Sigmoid colon (tissue), 6 donors: ENCODE measurements at regions not wholly inside any gene's neighbourhood (a gene's known extent, or its start where the extent isn't known, plus 50 kb on each side); places are given as distances from the start of the nearest gene placed in this dataset.

ENCODE experiments used
- DNase-seq: peaks from one replicate; pipeline ENCODE4 v3.0.0-alpha.2; 2019
- H3K27ac ChIP-seq, 4 donors: fragments of 200-600 bp; sonication (generic); one replicate each; pipeline ENCODE4 v1.5.1; 2016 to 2019; ENCODE audit warnings: mild to moderate bottlenecking in 1 of 4
- H3K27me3 ChIP-seq, 3 donors: fragments of 200-600 bp; sonication (generic); one replicate each; pipeline ENCODE4 v1.5.1; 2019; ENCODE audit warnings: mild to moderate bottlenecking in 1 of 3
- H3K36me3 ChIP-seq, 4 donors: fragments of 200-600 bp; sonication (generic); one replicate each; pipeline ENCODE4 v1.5.1; 2016 to 2019
- H3K4me1 ChIP-seq, 4 donors: fragments of 200-600 bp; sonication (generic); one replicate each; pipeline ENCODE4 v1.5.1; 2017 to 2019
- H3K4me3 ChIP-seq, 4 donors: fragments of 200-600 bp; sonication (generic); one replicate each; pipeline ENCODE4 v1.5.1; 2017 to 2019; ENCODE audit warnings: mild to moderate bottlenecking in 2 of 4, moderate library complexity in 1 of 4
- H3K9me3 ChIP-seq, 4 donors: fragments of 200-600 bp in 3 of 4; sonication (generic) in 3 of 4; one replicate each; pipeline versions ENCODE4 v1.5.1 to v1.6.1; 2013 to 2019
- EP300 ChIP-seq, 4 donors: sonication (generic); formaldehyde crosslinking; IDR thresholded peaks; one replicate each; pipeline ENCODE4 v1.6.1; 2017; ENCODE audit warnings: antibody characterized with exemption in 4 of 4
- POLR2A ChIP-seq, 2 donors: fragments of 450-650 bp; IDR thresholded peaks; one replicate each; pipeline ENCODE4 v1.6.1; 2016; ENCODE audit warnings: antibody characterized with exemption in 2 of 2, mild to moderate bottlenecking in 2 of 2, moderate library complexity in 2 of 2
- POLR2AphosphoS5 ChIP-seq, 4 donors: sonication (generic); formaldehyde crosslinking; IDR thresholded peaks; one replicate each; pipeline ENCODE4 v1.6.1; 2017; ENCODE audit warnings: antibody characterized with exemption in 4 of 4
- WGBS, 2 donors: extraction: QIAGEN DNeasy Blood & Tissue Kit; methylation state at CpG; one replicate each; pipeline ENCODE4 v1.1.7; 2013; 5-methylcytosine and 5-hydroxymethylcytosine counted together
- intact Hi-C: fragments of 100-400 bp; cut with DNase I; formaldehyde crosslinking; loops from one replicate; pipeline ENCODE4 v1.15.1; 2023
- TF ChIP-seq, protein P1 (sequence below), 4 experiments: fragments of 450-650 bp in 3 of 4; fragments of 200-600 bp in 1 of 4; IDR thresholded peaks; one replicate each; pipeline ENCODE4 v1.5.1; 2016 to 2019; ENCODE audit warnings: antibody characterized with exemption in 4 of 4, mild to moderate bottlenecking in 3 of 4, moderate library complexity in 2 of 4
- donor health status: healthy with polysubstance abuse.
- donor health status: healthy.

DNA sequence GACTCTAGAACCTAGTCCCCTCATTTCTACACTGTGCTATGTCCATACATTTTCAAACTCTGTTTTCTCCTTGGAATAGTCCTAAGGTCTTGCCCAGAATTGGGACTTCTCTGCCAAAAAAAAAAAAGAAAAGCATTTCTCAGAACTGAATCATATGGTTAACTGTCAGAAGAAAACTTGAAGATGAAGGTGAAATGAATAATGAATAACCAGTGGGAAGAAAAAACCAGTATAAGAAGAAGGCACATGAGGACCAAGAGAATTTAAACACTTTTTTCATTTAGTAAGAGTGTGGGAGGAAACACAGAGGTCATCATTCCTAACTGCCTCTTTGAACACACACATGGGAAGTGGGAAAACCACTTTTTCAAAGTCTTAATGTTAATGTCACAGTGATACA lies 197.7 kb downstream of the PRELID2 start:
- Histone ChIP-seq H3K27ac (no peak overlapping the region), H3K9me3 (no peaks in the 10 kb centered on the region), H3K27me3 (no peaks in the 10 kb centered on the region), H3K36me3 (no peaks in the 10 kb centered on the region), H3K4me3 (no peak overlapping the region), H3K4me1 (no peaks in the 10 kb centered on the region)
- intact Hi-C loops: no loop called here
- TF ChIP-seq, protein P1, sequence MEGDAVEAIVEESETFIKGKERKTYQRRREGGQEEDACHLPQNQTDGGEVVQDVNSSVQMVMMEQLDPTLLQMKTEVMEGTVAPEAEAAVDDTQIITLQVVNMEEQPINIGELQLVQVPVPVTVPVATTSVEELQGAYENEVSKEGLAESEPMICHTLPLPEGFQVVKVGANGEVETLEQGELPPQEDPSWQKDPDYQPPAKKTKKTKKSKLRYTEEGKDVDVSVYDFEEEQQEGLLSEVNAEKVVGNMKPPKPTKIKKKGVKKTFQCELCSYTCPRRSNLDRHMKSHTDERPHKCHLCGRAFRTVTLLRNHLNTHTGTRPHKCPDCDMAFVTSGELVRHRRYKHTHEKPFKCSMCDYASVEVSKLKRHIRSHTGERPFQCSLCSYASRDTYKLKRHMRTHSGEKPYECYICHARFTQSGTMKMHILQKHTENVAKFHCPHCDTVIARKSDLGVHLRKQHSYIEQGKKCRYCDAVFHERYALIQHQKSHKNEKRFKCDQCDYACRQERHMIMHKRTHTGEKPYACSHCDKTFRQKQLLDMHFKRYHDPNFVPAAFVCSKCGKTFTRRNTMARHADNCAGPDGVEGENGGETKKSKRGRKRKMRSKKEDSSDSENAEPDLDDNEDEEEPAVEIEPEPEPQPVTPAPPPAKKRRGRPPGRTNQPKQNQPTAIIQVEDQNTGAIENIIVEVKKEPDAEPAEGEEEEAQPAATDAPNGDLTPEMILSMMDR (IDR thresholded peaks at IDR 0.05): no peak
- TF ChIP-seq POLR2AphosphoS5 (IDR thresholded peaks at IDR 0.05): no peak
- TF ChIP-seq POLR2A (IDR thresholded peaks at IDR 0.05): no peak
- no peak for TF ChIP-seq EP300 (IDR thresholded peaks at IDR 0.05)
- DNase-seq: no peak

- TF ChIP-seq POLR2A (IDR thresholded peaks at IDR 0.05) (no peak), EP300 (IDR thresholded peaks at IDR 0.05) (no peak), POLR2AphosphoS5 (IDR thresholded peaks at IDR 0.05) (no peak)
- no peak overlapping the region for H3K4me3 ChIP-seq
These were observed 198.8 kb downstream of the PRELID2 start for GRCh38 chr5:145636371-145636770.

GRCh38 chr5:145633474-145633873 lies 201.7 kb downstream of the PRELID2 start:
- Histone ChIP-seq H3K4me1 (no peaks in the 10 kb centered on the region), H3K36me3 (no peaks in the 10 kb centered on the region), H3K9me3 (no peaks in the 10 kb centered on the region), H3K4me3 (no peak overlapping the region), H3K27me3 (no peaks in the 10 kb centered on the region), H3K27ac (no peak overlapping the region)
- TF ChIP-seq POLR2A (IDR thresholded peaks at IDR 0.05) (no peak), POLR2AphosphoS5 (IDR thresholded peaks at IDR 0.05) (no peak), EP300 (IDR thresholded peaks at IDR 0.05) (no peak)
- TF ChIP-seq, protein P1 (IDR thresholded peaks at IDR 0.05): no peak
- 92 to 93% methylated on average over 3 of the region's 3 CpGs for WGBS, 2 donors
- intact Hi-C loops: no loop called here
- DNase-seq: no peak

More at GRCh38 chr5:145636371-145636770, 198.8 kb downstream of the PRELID2 start:
- H3K4me1 ChIP-seq: no peaks in the 10 kb centered on the region
- intact Hi-C loops: no loop called here
- no peak for DNase-seq
- no peaks in the 10 kb centered on the region for H3K27me3 ChIP-seq
- no peak overlapping the region for H3K27ac ChIP-seq
- no peaks in the 10 kb centered on the region for H3K9me3 ChIP-seq
- no peaks in the 10 kb centered on the region for H3K36me3 ChIP-seq

- no peaks in the 10 kb centered on the region for H3K9me3 ChIP-seq
- no peak overlapping the region for H3K27ac ChIP-seq
- H3K4me1 ChIP-seq: no peaks in the 10 kb centered on the region
- H3K4me3 ChIP-seq: no peak overlapping the region
- TF ChIP-seq, protein P1 (IDR thresholded peaks at IDR 0.05): no peak
- TF ChIP-seq POLR2A (IDR thresholded peaks at IDR 0.05) (no peak), POLR2AphosphoS5 (IDR thresholded peaks at IDR 0.05) (no peak), EP300 (IDR thresholded peaks at IDR 0.05) (no peak)
- no peak for DNase-seq
- H3K36me3 ChIP-seq: no peaks in the 10 kb centered on the region
- WGBS, 2 donors: 79 to 86% methylated on average over 1 of the region's 1 CpG
- H3K27me3 ChIP-seq: no peaks in the 10 kb centered on the region
- intact Hi-C loops: no loop called here
These were observed 202.4 kb downstream of the PRELID2 start for GRCh38 chr5:145632701-145633100.

DNA sequence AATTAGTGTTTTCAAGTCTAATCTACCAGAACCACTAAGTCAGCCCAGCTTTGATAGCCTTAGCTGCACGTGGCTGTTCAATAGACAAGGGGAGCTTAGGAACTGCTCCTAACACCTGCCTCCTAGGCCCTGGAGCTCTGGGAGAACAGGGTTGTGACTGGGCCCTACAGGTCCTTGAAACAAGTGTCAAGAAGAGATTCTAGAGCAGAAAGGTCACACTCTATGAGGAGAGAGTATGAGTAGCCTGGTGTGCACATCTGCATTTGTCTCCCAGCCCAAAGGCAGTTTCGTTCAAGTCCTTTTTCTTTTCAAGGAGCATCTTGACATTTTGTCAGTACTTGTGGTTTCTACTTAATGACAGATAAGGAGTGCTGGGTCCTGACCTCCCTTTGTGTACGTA lies 206.1 kb downstream of the PRELID2 start:
- 80 to 82% methylated on average over 3 of the region's 3 CpGs for WGBS, 2 donors
- Histone ChIP-seq H3K27me3 (no peaks in the 10 kb centered on the region), H3K4me1 (no peaks in the 10 kb centered on the region), H3K27ac (no peak overlapping the region), H3K9me3 (peaks cover 0 to 1% (median 0%) of the 10 kb centered on the region in 4 donors), H3K4me3 (no peak overlapping the region), H3K36me3 (no peaks in the 10 kb centered on the region)
- DNase-seq: no peak
- TF ChIP-seq EP300 (IDR thresholded peaks at IDR 0.05) (no peak), POLR2AphosphoS5 (IDR thresholded peaks at IDR 0.05) (no peak), POLR2A (IDR thresholded peaks at IDR 0.05) (no peak)
- TF ChIP-seq, protein P1 (IDR thresholded peaks at IDR 0.05): no peak
- intact Hi-C loops: no loop called here
